Bronchial epithelial cell (primary cell): ENCODE measurements at regions not wholly inside any gene's neighbourhood (a gene's known extent, or its start where the extent isn't known, plus 50 kb on each side); places are given as distances from the start of the nearest gene placed in this dataset.

Experiments used
- DNase-seq: peaks from one replicate; pipeline ENCODE4 v3.0.0-alpha.2; 2010; ENCODE audit warnings: low read depth
- FAIRE-seq: peaks from 2 replicates; lab custom pipeline; 2011; peaks lifted over from hg19 to GRCh38; lab: Jason Lieb, UNC
- H3K27me3 ChIP-seq: 2 replicates; pipeline ENCODE4 v1.5.1; 2011; ENCODE audit warnings: low read length; ENCODE audit not compliant: control insufficient read depth, insufficient read depth
- H3K36me3 ChIP-seq: 2 replicates; pipeline ENCODE4 v1.5.1; 2011; ENCODE audit warnings: low read length; ENCODE audit not compliant: control insufficient read depth, insufficient read depth
- H3K4me3 ChIP-seq: 2 replicates; pipeline ENCODE4 v1.5.1; 2011; ENCODE audit warnings: mild to moderate bottlenecking, low read depth, low read length, control low read depth
- CTCF ChIP-seq: IDR thresholded peaks from 2 replicates; pipeline ENCODE4 v1.5.1; 2011; ENCODE audit warnings: mild to moderate bottlenecking, moderate library complexity, low read length, control low read depth, inconsistent platforms; ENCODE audit not compliant: insufficient read depth, severe bottlenecking

DNA sequence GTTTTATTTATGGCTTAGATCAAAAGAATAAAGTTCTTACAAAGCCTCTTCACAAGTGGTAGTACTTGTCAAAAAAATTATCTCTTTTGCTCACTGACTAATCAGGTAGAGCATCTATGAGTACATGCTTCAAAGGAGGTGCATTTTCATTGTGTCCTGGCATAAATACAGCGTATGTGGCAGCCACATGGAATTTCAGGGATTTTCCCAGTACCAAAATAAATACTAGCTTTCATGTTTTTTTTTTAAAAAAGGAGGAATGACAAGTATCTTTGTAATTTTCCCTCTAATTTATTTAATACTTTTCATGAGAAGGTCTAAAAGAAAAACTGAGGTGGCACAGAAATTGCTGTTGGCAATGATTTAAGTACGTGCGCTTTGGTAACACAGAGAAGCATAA lies 597.8 kb upstream of the ALCAM start:
- no peak overlapping the region for H3K4me3 ChIP-seq
- FAIRE-seq (no peak), DNase-seq (no peak)
- H3K27me3 ChIP-seq, result no peaks in the 10 kb centered on the region
- H3K36me3 ChIP-seq, result no peaks in the 10 kb centered on the region
- no peak for TF ChIP-seq CTCF

DNA sequence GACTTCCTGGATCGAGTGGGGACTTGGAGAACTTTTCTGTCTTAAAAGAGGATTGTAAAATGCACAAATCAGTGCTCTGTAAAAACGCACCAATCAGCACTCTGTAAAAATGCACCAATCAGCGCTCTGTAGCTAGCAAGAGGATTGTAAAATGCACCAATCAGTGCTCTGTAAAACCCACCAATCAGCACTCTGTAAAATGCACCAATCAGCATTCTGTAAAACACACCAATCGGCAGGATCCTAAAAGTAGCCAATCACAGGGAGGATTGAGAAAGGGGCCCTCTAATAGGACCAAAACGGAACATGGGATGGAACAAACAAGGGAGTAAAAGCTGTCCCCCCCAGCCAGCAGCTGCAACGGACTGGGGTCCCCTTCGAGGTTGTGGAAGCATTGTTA lies 587.4 kb upstream of the ALCAM start:
- Histone ChIP-seq H3K36me3 (no peaks in the 10 kb centered on the region), H3K27me3 (no peaks in the 10 kb centered on the region), H3K4me3 (no peak overlapping the region)
- DNase-seq (no peak), FAIRE-seq (no peak)
- TF ChIP-seq CTCF, result no peak

- no peak for FAIRE-seq
- TF ChIP-seq CTCF, result no peak
These were observed 585.6 kb upstream of the ALCAM start for GRCh38 chr3:104781112-104781511.

DNA sequence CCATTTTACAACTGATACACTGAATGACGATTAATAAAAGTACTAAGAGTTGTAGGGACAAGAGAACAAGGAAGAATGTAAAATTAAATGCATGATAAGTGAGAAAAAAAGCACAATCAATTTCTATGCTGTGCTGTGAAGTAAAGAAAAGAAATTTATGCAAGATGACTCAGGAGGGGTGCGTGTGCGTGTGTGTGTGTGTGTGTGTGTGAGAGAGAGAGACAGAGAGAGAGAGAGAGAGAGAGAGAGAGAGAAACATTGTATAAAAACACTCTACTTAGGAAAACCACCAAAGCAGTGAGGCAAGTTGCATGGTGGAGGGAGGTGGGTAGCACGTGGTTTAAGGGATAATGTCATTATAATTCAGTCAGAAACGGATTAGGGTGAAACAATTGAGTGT lies 580.8 kb upstream of the ALCAM start:
- no peak for FAIRE-seq
- DNase-seq, result no peak
- TF ChIP-seq CTCF, result no peak

More at GRCh38 chr3:104781112-104781511, 585.6 kb upstream of the ALCAM start:
- DNase-seq, result no peak
- no peaks in the 10 kb centered on the region for H3K36me3 ChIP-seq
- H3K27me3 ChIP-seq, result no peaks in the 10 kb centered on the region
- H3K4me3 ChIP-seq, result no peak overlapping the region

GRCh38 chr3:104787306-104787705 lies 579.4 kb upstream of the ALCAM start:
- no peaks in the 10 kb centered on the region for H3K36me3 ChIP-seq
- no peak overlapping the region for H3K4me3 ChIP-seq
- TF ChIP-seq CTCF, result no peak
- DNase-seq, result no peak
- FAIRE-seq, result no peak
- no peaks in the 10 kb centered on the region for H3K27me3 ChIP-seq

More for the DNA sequence above, 580.8 kb upstream of the ALCAM start:
- H3K36me3 ChIP-seq, result no peaks in the 10 kb centered on the region
- no peaks in the 10 kb centered on the region for H3K27me3 ChIP-seq
- no peak overlapping the region for H3K4me3 ChIP-seq

DNA sequence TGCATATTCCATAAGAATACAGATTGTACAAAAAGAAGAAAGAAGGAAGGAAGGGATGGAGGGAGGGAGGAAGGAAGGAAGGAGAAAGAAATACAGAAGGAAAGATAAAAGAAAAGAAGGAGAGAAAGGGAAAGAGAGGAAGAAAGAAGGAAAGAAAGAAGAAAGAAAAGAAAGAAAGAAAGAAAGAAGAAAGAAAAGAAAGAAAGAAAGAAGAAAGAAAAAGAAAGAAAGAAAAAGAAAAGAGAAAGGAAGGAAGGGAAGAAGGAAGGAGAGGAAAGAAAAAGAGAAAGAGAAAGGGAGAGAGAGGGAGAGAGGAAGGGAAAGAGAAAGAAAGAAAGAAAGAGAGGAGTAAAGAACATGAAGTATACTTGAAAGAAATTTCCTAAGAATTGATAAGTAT lies 577.9 kb upstream of the ALCAM start:
- no peaks in the 10 kb centered on the region for H3K36me3 ChIP-seq
- no peak overlapping the region for H3K4me3 ChIP-seq
- TF ChIP-seq CTCF, result no peak
- FAIRE-seq (no peak), DNase-seq (no peak)
- H3K27me3 ChIP-seq, result no peaks in the 10 kb centered on the region
